ENCODE measurements at regions not wholly inside any gene's neighbourhood (a gene's known extent, or its start where the extent isn't known, plus 50 kb on each side); places are given as distances from the start of the nearest gene placed in this dataset.
"Not testable (repeated sequence)": the region's sequence is repeated elsewhere in the genome, so short reads cannot be mapped to it uniquely, and the experiment has no call there.

DNA sequence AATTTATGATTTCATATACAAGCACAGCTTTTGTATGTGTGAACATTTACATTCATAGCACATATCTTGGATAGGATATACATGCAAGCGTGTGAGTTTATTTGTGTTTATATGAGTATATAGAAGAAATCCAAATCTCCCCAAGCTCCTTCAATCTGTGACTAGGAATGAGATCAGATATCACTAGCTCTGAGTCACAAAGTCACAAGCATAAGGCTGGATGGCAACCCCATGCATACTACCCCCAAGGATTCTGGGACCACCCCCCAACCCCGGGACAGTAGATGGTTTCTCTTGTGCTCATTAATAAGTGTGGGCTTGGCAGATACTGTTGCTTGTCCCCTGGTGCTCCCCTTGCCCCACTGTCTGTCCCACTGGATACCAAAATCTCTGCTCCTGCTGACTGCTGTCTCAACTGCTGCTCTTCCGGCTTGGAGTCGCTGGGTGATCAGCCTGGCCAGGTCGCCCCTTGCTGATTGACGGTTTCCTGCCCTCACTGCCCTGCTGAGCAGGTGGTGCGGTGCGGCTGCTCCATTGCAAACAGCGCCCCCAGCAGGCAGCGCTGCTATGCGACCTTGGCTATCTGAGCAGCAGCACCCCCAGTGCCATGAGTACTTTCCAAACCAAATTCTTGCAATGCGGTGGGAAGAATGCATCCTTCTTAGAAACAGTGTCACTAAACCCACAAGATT is 279.4 kb downstream of the CD83 start:
- no peak for DNase-seq (ENCODE audit: low read depth)

DNA sequence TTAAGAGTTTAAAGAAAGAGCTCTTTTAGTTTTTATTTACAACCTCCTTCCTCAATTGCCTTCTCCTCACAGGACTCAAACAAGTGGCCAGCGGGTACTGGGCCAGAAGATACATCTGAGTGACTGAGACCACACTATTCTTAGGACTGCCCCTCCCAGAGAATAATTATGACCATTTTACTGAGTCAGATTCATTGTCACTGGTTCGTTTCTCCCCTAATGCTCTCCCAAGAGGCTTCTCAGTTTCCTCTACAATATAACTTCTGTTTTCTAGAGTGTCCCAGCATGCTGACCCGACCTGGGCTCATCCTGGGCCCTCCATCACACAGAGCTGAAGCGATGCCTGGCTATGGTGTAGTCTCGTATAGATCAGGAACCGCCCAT is 279.9 kb downstream of the CD83 start:
- no peak for DNase-seq (ENCODE audit: low read depth)

- DNase-seq (ENCODE audit: low read depth), result no peak
Measured at GRCh38 chr6:14398953-14399352, 281.4 kb downstream of the CD83 start.

DNA sequence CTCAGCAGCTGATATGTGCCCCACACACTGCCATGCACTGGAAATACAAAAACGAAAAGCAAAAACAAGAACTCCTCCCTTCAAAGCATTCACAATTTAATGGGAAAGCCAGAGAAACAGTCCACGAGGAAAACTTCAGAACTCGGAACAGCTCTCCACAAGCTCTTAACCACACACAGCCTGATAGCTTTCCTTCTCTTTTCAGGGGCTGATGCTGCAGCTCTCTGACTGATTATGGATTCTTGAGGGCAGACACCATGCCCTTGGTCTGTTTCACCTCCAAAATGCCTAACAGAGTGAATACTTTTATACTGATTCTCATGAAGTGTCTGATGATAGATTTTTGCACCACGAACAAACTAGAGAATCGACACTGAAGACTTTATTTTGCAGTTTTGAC is 282.1 kb downstream of the CD83 start:
- no peak for DNase-seq (ENCODE audit: low read depth)

GRCh38 chr6:14401246-14401645 is 283.7 kb downstream of the CD83 start:
- no peak for DNase-seq (ENCODE audit: low read depth)

DNA sequence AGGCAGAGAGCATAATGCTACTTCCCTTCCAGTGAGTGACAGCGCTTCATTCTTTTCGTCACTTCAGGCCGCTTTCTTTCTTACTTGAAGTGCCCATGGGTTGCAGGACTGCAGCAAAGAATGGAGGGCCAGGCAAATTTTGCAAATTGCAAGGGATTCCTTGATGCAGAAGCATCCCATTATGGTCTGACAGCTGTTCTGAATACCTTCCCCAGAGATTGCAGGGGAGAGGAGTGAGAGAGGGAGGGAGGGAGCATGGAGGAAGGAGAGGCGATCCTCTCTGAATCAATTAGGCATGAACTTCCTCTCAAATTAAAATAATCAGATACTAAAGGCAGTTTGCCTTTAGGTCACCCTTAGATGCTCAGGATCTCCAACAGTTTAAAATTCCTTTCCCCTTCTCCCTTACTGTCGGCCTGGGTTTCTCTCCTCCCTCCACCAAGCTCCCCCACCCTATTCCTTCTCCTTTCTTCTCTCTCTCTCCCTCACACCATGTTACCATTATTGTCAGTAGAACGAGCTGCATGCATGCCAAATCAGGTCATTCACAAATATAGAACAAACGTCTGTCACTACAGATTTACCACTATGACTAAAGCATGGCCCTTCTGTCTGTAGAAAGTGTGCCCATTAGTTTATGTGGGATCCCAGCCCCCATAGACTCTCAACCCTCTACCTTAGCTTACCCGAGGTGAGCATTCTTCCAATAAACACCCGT is 289.2 kb downstream of the CD83 start:
- no peak for DNase-seq (ENCODE audit: low read depth)

DNA sequence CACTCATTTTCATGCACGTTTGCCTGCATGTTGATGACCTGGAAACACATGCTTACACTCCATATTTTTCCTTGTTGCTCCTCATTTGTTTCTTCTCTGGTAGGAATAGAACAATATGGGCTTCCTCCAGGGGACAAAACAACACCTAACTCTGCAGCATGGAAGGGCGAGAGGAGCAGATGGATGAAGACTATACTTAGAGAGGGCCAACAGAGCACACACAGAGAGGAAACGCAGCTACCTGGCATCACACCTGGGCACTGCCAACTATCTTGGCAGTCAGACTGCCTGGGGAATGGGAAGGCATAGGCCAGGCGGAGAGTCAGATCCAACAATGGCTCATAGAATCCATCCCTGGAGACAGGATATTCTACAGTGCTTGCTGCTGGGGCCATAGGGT is 290.9 kb downstream of the CD83 start:
- no peak for DNase-seq (ENCODE audit: low read depth)

DNA sequence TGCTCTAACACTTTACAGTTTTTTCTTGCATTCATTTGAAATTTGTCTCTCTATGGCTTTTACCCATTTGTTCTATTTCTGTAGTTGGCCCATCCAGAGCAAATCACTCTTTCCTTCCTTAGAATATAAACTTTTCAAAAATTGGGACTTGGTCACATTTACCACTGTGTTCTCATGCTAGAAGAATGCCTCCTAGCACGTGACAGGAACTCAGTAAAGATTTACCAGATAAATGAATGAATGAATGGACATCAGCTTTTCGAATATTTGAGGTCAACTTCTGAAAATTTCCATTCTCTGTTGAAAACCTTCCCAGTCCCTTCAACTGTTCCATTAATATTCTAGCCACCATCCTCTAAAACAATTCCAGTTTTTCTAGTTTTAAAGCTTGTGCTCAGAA is 294.5 kb downstream of the CD83 start:
- no peak for DNase-seq (ENCODE audit: low read depth)

DNA sequence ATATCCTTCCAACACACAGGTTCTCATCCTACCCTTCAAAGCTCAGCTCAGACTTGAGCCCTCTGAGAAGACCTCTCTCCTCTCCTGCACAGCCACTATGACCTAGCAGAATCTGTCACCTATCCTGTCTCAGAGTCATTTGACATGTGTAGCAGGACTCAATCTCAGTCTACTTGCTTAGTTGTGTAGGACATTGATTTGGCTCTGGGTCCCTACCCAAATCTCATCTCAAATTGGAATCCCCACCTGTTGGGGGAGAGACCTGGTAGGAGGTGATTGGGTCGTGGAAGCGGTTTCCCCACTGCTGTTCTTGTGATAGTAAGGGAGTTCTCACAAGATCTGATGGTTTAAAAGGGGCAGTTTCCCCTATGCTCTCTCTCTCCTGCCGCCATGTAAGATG is 297.9 kb downstream of the CD83 start:
- no peak for DNase-seq (ENCODE audit: low read depth)

DNA sequence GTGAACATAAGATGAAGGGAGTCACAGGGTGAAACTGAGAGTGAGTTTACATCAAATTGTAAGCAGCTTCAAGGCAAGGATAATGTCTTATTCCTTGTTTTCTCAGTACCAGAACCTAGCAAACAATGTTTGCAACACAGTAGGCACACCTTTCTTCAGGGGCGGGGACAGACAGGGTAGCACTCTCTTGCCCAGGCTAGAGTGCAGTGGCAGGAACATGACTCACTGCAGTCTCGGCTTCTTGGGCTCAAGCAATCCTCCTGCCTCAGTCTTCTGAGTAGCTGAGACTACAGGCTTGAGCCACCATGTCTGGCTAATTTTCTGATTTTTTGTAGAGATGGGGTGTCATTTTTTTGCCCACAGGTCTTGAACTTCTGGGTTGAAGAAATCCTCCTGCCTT is 299.8 kb downstream of the CD83 start:
- no peak for DNase-seq (ENCODE audit: low read depth)

GRCh38 chr6:14419224-14419623 is 301.7 kb downstream of the CD83 start:
- DNase-seq (ENCODE audit: low read depth), result not testable (repeated sequence)

DNA sequence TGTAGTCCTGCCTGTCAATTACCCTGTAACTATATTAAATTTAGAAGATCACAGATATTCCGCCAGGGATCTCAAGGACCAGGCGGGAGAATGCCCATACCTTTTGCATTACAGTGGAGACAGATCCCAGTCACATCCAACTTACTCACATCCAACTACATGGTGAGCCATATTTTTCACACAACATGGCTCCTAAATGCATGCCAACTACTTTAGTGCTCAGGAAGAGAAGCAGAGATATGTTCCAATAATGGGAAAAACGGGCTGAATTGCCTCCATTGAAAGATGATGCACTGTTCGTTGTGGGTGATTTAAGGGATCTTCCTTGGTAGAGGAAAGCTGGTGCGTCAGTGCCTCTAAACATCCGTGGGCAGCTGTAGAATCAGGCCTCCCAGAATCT is 304.5 kb downstream of the CD83 start:
- DNase-seq (ENCODE audit: low read depth), result no peak

DNA sequence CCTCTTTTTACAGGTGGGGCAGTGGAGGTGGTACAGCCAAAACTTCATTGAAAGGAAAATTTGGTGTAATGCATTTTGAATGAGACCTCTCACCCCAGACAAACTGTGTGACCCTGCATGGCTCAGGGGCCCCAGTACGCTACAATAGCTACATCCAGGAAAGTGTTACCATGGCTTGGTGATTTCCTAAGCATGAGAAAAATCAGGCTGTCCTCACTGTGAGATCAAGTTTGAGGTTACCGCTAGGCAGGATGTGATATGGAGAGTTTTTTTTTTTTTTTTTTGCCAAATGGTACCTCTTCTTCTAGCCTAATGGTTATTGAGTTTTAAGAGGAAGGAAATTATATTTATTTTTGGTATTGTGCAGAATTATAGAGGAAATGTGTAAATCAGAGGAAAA is 305.3 kb downstream of the CD83 start:
- no peak for DNase-seq (ENCODE audit: low read depth)

DNA sequence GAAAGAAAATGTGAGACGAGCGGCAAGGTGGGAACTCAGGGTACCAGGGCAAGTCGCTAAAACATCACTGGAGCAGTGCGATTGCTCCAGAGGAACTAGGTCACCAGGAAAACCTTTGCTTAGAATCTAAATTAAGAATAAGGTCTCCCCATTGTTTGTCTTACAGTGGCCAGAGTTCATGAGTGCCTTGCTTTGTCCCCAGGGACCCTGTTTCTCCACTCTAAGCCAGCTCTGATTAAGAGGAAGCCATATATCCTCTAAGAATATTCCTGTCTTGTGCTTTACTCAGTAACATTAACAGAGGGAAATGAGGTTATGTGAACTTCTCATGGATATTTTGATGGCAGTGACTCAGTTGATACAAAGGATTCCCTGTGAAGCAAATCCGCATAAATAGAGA is 305.8 kb downstream of the CD83 start:
- DNase-seq (ENCODE audit: low read depth), result no peak

- DNase-seq (ENCODE audit: low read depth), result no peak
Measured at GRCh38 chr6:14423955-14424354, 306.4 kb downstream of the CD83 start.

- DNase-seq (ENCODE audit: low read depth), result no peak
Measured at GRCh38 chr6:14425805-14426204, 308.2 kb downstream of the CD83 start.

DNA sequence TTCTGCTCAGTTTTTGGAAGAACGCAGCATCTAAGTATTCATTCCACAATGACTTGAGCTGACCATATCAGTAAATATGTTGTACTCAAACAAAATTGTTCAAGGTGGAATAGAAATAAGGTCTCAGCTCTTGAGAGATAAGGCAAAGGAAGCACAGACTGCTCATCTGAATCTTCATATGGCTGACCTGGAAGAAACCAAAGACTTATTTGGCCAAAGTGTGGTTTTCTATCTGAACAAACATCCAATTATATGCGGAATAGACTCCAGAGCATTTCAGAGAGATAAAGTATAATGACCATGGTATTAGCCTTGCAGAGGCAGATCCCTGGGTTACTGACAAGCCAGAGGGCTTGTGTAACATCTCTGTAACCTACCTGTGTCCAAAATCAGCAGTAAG is 308.7 kb downstream of the CD83 start:
- DNase-seq (ENCODE audit: low read depth), result no peak

DNA sequence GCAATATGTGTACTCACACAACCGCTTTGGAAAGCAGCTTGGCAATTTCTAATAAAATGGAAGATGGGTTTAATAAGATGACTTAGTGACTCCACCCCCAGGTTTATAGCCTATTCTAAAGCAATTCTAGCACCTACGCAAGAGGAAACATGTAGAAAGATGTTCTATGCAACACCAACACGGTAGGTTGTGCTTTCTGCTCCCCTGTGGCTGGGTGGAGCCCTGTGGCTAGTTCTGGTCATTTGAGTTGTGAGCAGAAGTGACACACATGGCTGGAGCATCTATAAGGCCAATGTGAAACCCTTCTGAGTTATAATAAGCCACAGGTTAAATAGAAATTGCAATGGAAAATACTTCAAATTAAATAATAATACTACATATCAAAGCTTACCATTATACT is 310.7 kb downstream of the CD83 start:
- no peak for DNase-seq (ENCODE audit: low read depth)

DNA sequence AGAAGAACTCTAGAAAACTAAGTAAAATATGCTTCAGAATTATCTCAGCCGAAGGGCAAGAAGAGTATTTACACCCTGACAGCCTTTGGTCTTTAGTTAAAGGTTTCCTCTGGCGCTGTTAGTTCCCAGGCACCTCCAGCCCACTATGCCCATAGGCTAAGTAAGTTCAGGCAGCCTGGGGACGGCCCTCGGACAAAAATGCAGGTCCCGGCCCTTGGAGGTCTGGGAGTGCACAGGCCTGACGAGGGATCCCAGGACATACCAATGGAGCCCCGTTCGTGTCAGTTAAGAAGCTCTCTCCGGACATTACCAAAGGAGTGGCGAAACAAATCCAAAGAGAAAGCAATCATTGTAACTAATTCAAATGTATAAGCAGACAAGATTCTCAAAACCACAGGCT is 311.8 kb downstream of the CD83 start:
- no peak for DNase-seq (ENCODE audit: low read depth)

- no peak for DNase-seq (ENCODE audit: low read depth)
Measured at GRCh38 chr6:14430218-14430617, 312.6 kb downstream of the CD83 start.

- no peak for DNase-seq (ENCODE audit: low read depth)
Measured at GRCh38 chr6:14431385-14432330, 314.1 kb downstream of the CD83 start.

DNA sequence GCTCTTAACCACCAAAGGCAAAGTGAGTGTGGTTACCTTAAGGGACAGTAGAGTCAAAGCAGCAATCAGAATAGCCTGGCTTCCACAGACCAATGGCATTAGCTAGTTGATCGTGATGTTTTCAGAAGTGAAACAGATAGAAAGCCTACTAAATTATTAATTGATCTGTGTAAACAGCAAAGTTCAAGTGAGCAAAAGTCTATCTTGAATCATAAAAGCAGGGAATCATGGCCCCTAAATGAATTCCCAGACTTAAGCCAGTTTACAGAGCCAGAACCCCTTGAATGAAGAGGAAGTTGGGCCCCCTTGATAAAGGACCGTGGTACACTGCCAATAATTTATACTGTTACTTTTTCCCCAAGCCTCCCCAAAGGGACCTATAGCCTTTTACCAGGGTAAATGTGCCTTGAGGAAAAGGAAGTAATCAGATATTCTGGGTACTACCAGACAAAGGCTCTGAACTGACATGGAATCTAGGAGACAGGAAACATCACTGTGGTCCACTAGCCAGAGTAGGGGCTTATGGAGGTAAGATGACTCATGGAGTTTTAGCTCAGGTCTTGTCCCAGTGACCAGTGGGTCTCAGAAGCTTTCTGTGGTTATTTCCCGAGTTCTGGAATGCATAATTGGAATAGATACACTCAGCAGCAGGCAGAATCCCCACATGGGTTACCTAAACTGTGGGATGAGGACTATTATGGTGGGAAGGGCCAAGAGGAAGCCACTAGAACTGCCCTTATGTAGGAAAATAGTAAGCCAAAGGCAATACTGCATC is 317.5 kb downstream of the CD83 start:
- no peak for DNase-seq (ENCODE audit: low read depth)
